ENCODE measurements at regions not wholly inside any gene's neighbourhood (a gene's known extent, or its start where the extent isn't known, plus 50 kb on each side); places are given as distances from the start of the nearest gene placed in this dataset.

GRCh38 chr2:15107137-15107536 is 454.0 kb downstream of the NBAS start:
- no peak for DNase-seq

GRCh38 chr2:15111718-15112117 is 449.4 kb downstream of the NBAS start:
- DNase-seq = no peak

- no peak for DNase-seq
Measured at GRCh38 chr2:15112216-15112615, 448.9 kb downstream of the NBAS start.

- DNase-seq = no peak
Measured at GRCh38 chr2:15115776-15116175, 445.4 kb downstream of the NBAS start.

- DNase-seq = no peak
Measured at GRCh38 chr2:15116830-15117229, 444.3 kb downstream of the NBAS start.

All from activated CD4-positive, alpha-beta T cell treated with anti-CD3 and anti-CD28 coated beads for 48 hours (primary cell).